Stomach smooth muscle (tissue), 2 donors: ENCODE measurements at regions not wholly inside any gene's neighbourhood (a gene's known extent, or its start where the extent isn't known, plus 50 kb on each side); places are given as distances from the start of the nearest gene placed in this dataset.

Experiments used
- H3K27ac ChIP-seq: one replicate; pipeline ENCODE4 v1.7.0; 2013; ENCODE audit warnings: mild to moderate bottlenecking, low read length, inconsistent platforms
- H3K27me3 ChIP-seq, 2 donors: one replicate each; pipeline ENCODE4 v1.7.0; 2013; ENCODE audit warnings: low read length in 2 of 2; ENCODE audit not compliant: insufficient read depth in 2 of 2, control insufficient read depth in 1 of 2
- H3K36me3 ChIP-seq, 2 donors: one replicate each; pipeline ENCODE4 v1.7.0; 2013; ENCODE audit warnings: low read length in 2 of 2; ENCODE audit not compliant: control insufficient read depth in 2 of 2, insufficient read depth in 2 of 2
- H3K4me1 ChIP-seq: one replicate; pipeline ENCODE4 v1.7.0; 2013; ENCODE audit warnings: low read length; ENCODE audit not compliant: control insufficient read depth, insufficient read depth
- H3K4me3 ChIP-seq, 2 donors: one replicate each; pipeline ENCODE4 v1.7.0; 2013; ENCODE audit warnings: low read length in 2 of 2
- H3K9ac ChIP-seq, 2 donors: one replicate each; pipeline ENCODE4 v1.7.0; 2013; ENCODE audit warnings: low read length in 2 of 2, mild to moderate bottlenecking in 1 of 2
- H3K9me3 ChIP-seq, 2 donors: one replicate each; pipeline ENCODE4 v1.7.0; 2013; ENCODE audit warnings: low read length in 2 of 2; ENCODE audit not compliant: control insufficient read depth in 2 of 2
- donor health status: healthy.
- donor health status: Pancreatic carcinoma.

- no peak overlapping the region for H3K4me3 ChIP-seq
- no peaks in the 10 kb centered on the region for H3K4me1 ChIP-seq
- no peaks in the 10 kb centered on the region for H3K9me3 ChIP-seq
- H3K27me3 ChIP-seq: no peaks in the 10 kb centered on the region
- H3K27ac ChIP-seq: no peak overlapping the region
- no peaks in the 10 kb centered on the region for H3K36me3 ChIP-seq
- no peak overlapping the region for H3K9ac ChIP-seq
Observed at GRCh38 chr4:31964685-31965084, 1244.5 kb downstream of the PCDH7 start.

- H3K9me3 ChIP-seq: no peaks in the 10 kb centered on the region
Observed at GRCh38 chr4:31968842-31969241, 1248.7 kb downstream of the PCDH7 start.

GRCh38 chr4:31974490-31975002, 1254.4 kb downstream of the PCDH7 start:
- H3K9me3 ChIP-seq: no peaks in the 10 kb centered on the region
- H3K27ac ChIP-seq: no peak overlapping the region
- no peaks in the 10 kb centered on the region for H3K4me1 ChIP-seq
- no peak overlapping the region for H3K4me3 ChIP-seq
- no peaks in the 10 kb centered on the region for H3K36me3 ChIP-seq
- H3K9ac ChIP-seq: no peak overlapping the region
- H3K27me3 ChIP-seq: no peaks in the 10 kb centered on the region

More at GRCh38 chr4:31968842-31969241, 1248.7 kb downstream of the PCDH7 start:
- H3K27ac ChIP-seq: no peak overlapping the region
- no peaks in the 10 kb centered on the region for H3K27me3 ChIP-seq
- no peak overlapping the region for H3K9ac ChIP-seq
- H3K4me1 ChIP-seq: no peaks in the 10 kb centered on the region
- H3K36me3 ChIP-seq: no peaks in the 10 kb centered on the region
- no peak overlapping the region for H3K4me3 ChIP-seq

- no peaks in the 10 kb centered on the region for H3K4me1 ChIP-seq
- no peak overlapping the region for H3K4me3 ChIP-seq
- no peaks in the 10 kb centered on the region for H3K9me3 ChIP-seq
- no peak overlapping the region for H3K9ac ChIP-seq
- no peaks in the 10 kb centered on the region for H3K36me3 ChIP-seq
- no peaks in the 10 kb centered on the region for H3K27me3 ChIP-seq
- H3K27ac ChIP-seq: no peak overlapping the region
Observed at GRCh38 chr4:31979988-31980387, 1259.8 kb downstream of the PCDH7 start.

- H3K9ac ChIP-seq: no peak overlapping the region
- no peaks in the 10 kb centered on the region for H3K9me3 ChIP-seq
- no peak overlapping the region for H3K27ac ChIP-seq
- no peaks in the 10 kb centered on the region for H3K27me3 ChIP-seq
- H3K36me3 ChIP-seq: no peaks in the 10 kb centered on the region
- H3K4me3 ChIP-seq: no peak overlapping the region
- no peaks in the 10 kb centered on the region for H3K4me1 ChIP-seq
Observed at GRCh38 chr4:31983246-31983645, 1263.1 kb downstream of the PCDH7 start.

GRCh38 chr4:31983677-31984076, 1263.5 kb downstream of the PCDH7 start:
- Histone ChIP-seq H3K9ac (no peak overlapping the region), H3K9me3 (no peaks in the 10 kb centered on the region), H3K27me3 (no peaks in the 10 kb centered on the region), H3K27ac (no peak overlapping the region), H3K4me1 (no peaks in the 10 kb centered on the region), H3K36me3 (no peaks in the 10 kb centered on the region), H3K4me3 (no peak overlapping the region)

- Histone ChIP-seq H3K27ac (no peak overlapping the region), H3K4me1 (no peaks in the 10 kb centered on the region), H3K9ac (no peak overlapping the region), H3K27me3 (no peaks in the 10 kb centered on the region), H3K4me3 (no peak overlapping the region), H3K36me3 (no peaks in the 10 kb centered on the region), H3K9me3 (no peaks in the 10 kb centered on the region)
Observed at GRCh38 chr4:31984872-31985271, 1264.7 kb downstream of the PCDH7 start.

GRCh38 chr4:31995943-31996901, 1276.1 kb downstream of the PCDH7 start:
- Histone ChIP-seq H3K9ac (no peak overlapping the region), H3K27ac (no peak overlapping the region), H3K4me3 (no peak overlapping the region), H3K27me3 (no peaks in the 10 kb centered on the region), H3K9me3 (no peaks in the 10 kb centered on the region), H3K36me3 (no peaks in the 10 kb centered on the region), H3K4me1 (no peaks in the 10 kb centered on the region)

GRCh38 chr4:31998807-31999206, 1278.6 kb downstream of the PCDH7 start:
- H3K4me3 ChIP-seq: no peak overlapping the region
- H3K9ac ChIP-seq: no peak overlapping the region
- H3K4me1 ChIP-seq: no peaks in the 10 kb centered on the region
- no peak overlapping the region for H3K27ac ChIP-seq
- H3K9me3 ChIP-seq: no peaks in the 10 kb centered on the region
- no peaks in the 10 kb centered on the region for H3K36me3 ChIP-seq
- no peaks in the 10 kb centered on the region for H3K27me3 ChIP-seq

- H3K4me3 ChIP-seq: no peak overlapping the region
Observed at GRCh38 chr4:31999848-32000247, 1279.7 kb downstream of the PCDH7 start.

More at GRCh38 chr4:31999848-32000247, 1279.7 kb downstream of the PCDH7 start:
- no peaks in the 10 kb centered on the region for H3K27me3 ChIP-seq
- no peaks in the 10 kb centered on the region for H3K36me3 ChIP-seq
- no peak overlapping the region for H3K9ac ChIP-seq
- H3K4me1 ChIP-seq: no peaks in the 10 kb centered on the region
- no peak overlapping the region for H3K27ac ChIP-seq
- no peaks in the 10 kb centered on the region for H3K9me3 ChIP-seq
